ENCODE measurements at regions not wholly inside any gene's neighbourhood (a gene's known extent, or its start where the extent isn't known, plus 50 kb on each side); places are given as distances from the start of the nearest gene placed in this dataset.

DNA sequence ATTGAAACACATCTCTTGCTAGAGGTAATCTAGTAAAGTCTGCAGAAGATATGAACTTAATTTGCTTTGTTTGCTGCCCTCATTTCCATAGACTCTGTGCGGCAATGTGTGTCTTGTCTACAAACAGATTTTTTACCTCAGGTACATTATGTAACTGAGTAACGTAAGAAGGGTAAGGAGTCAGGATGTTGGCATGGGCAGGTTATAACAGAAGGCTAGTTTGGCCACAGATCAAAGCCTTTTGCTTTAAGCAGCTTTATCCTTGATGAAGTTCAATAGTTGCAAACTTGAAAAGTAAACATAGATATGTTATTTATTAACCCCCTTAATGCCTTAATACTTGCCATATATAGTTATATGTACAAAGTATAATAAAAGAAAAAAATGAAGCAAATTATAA, 391.6 kb upstream of the FKBP1C start:
- Histone ChIP-seq H3K4me2 (no peak overlapping the region), H3K4me3 (IDR thresholded peaks at IDR 0.05; ENCODE audit: insufficient read depth, low read depth, low read length) (no peak overlapping the region), H3K9ac (no peak overlapping the region), H3K4me1 (ENCODE audit: low read depth, poor library complexity, severe bottlenecking) (no peaks in the 10 kb centered on the region), H3K79me2 (ENCODE audit: insufficient read depth, low read depth) (no peaks in the 10 kb centered on the region), H3K36me3 (ENCODE audit: insufficient read depth) (no peaks in the 10 kb centered on the region), H3K27me3 (ENCODE audit: insufficient read depth, low read depth) (no peaks in the 10 kb centered on the region), H4K20me1 (ENCODE audit: insufficient read depth) (no peaks in the 10 kb centered on the region), H3K27ac (no peak overlapping the region), H2AFZ (ENCODE audit: low read depth) (no peak overlapping the region)
- TF ChIP-seq, protein P1, sequence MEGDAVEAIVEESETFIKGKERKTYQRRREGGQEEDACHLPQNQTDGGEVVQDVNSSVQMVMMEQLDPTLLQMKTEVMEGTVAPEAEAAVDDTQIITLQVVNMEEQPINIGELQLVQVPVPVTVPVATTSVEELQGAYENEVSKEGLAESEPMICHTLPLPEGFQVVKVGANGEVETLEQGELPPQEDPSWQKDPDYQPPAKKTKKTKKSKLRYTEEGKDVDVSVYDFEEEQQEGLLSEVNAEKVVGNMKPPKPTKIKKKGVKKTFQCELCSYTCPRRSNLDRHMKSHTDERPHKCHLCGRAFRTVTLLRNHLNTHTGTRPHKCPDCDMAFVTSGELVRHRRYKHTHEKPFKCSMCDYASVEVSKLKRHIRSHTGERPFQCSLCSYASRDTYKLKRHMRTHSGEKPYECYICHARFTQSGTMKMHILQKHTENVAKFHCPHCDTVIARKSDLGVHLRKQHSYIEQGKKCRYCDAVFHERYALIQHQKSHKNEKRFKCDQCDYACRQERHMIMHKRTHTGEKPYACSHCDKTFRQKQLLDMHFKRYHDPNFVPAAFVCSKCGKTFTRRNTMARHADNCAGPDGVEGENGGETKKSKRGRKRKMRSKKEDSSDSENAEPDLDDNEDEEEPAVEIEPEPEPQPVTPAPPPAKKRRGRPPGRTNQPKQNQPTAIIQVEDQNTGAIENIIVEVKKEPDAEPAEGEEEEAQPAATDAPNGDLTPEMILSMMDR (conservative IDR thresholded peaks at IDR 0.05; ENCODE audit: low read depth, low read length): no peak

DNA sequence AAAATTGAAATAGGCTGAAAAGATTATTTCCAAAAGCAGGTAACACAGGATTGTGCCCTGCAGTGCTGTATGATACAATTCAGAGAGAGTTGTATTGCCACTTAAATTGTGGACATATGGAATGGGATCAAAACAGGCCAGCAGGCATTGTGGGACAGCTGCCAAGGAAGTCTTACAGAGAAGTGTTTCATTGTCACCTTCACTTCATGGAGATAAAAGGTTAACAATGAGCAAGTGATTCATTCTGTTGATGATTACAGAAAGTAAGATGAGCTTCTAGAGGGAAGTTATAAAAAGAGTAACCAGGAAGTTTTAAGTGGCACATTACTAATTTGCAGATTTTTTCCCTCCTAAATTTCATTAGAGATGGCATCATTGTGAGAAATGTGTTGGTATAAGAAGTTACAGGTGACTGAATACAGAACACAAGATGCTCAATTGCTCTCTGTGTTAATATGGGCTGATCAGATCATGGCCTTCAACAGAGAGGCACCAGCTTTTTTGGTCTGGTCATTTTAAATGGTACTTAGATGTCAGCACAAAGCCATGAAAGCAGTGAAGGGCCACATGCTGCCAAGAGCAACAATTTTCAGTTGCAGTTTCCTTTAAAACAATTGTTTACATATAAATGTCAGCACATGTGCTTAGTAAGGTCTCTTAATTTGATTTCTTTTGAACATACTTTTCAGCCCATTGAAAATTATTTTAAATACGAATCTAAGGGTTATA, 402.5 kb upstream of the FKBP1C start:
- H3K27ac ChIP-seq: no peak overlapping the region
- TF ChIP-seq, protein P1 (conservative IDR thresholded peaks at IDR 0.05; ENCODE audit: low read depth, low read length): no peak
- H3K9ac ChIP-seq: no peak overlapping the region
- H3K4me2 ChIP-seq: no peak overlapping the region
- no peaks in the 10 kb centered on the region for H3K79me2 ChIP-seq (ENCODE audit: insufficient read depth, low read depth)
- no peaks in the 10 kb centered on the region for H3K27me3 ChIP-seq (ENCODE audit: insufficient read depth, low read depth)
- H3K4me3 ChIP-seq (IDR thresholded peaks at IDR 0.05; ENCODE audit: insufficient read depth, low read depth, low read length): no peak overlapping the region
- H3K36me3 ChIP-seq (ENCODE audit: insufficient read depth): no peaks in the 10 kb centered on the region
- no peaks in the 10 kb centered on the region for H3K4me1 ChIP-seq (ENCODE audit: low read depth, poor library complexity, severe bottlenecking)
- H2AFZ ChIP-seq (ENCODE audit: low read depth): no peak overlapping the region
- H4K20me1 ChIP-seq (ENCODE audit: insufficient read depth): no peaks in the 10 kb centered on the region

DNA sequence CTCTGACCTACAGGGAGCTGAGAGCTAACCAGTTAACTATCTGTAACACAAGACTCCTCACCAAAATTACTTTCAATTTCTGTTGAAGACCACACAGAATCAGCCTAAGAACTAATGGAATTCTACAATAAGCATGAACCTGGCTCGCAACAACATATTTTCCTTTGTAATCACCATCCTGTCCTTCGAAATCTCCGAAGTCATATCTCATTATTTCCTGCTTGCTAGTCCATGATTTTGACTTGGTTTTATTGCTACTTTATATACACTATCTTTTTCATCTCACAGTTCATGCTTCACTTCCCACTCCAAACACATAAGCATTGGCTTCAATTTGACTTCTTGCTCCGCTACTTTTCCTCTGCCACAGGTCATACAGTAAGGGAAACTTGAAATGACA, 405.8 kb upstream of the FKBP1C start:
- no peaks in the 10 kb centered on the region for H4K20me1 ChIP-seq (ENCODE audit: insufficient read depth)
- H3K36me3 ChIP-seq (ENCODE audit: insufficient read depth): no peaks in the 10 kb centered on the region
- TF ChIP-seq, protein P1 (conservative IDR thresholded peaks at IDR 0.05; ENCODE audit: low read depth, low read length): no peak
- no peak overlapping the region for H3K9ac ChIP-seq
- no peak overlapping the region for H3K27ac ChIP-seq
- H3K4me3 ChIP-seq (IDR thresholded peaks at IDR 0.05; ENCODE audit: insufficient read depth, low read depth, low read length): no peak overlapping the region
- no peak overlapping the region for H3K4me2 ChIP-seq
- H3K27me3 ChIP-seq (ENCODE audit: insufficient read depth, low read depth): no peaks in the 10 kb centered on the region
- no peak overlapping the region for H2AFZ ChIP-seq (ENCODE audit: low read depth)
- H3K4me1 ChIP-seq (ENCODE audit: low read depth, poor library complexity, severe bottlenecking): no peaks in the 10 kb centered on the region
- no peaks in the 10 kb centered on the region for H3K79me2 ChIP-seq (ENCODE audit: insufficient read depth, low read depth)

DNA sequence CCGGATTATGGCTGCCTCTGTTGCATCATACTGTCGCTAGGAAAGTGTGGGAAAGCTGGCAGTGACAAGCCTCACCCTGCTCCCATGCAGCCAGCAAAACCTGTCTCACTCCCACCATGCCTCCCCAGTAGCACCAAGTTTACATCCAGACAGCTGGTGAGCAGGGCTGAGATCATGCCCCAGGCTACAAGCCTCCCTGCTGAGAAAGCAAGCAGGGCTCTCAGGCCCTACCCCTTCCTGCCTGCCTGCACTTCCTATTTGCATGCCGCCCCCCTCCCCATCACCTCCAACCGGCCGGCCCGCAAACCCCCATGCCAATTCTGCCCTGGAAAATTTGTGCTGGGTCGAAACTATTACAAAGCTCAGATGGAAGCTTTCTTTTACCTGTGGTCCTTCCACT, 408.2 kb upstream of the FKBP1C start:
- TF ChIP-seq, protein P1 (conservative IDR thresholded peaks at IDR 0.05; ENCODE audit: low read depth, low read length): no peak
- Histone ChIP-seq H3K4me2 (no peak overlapping the region), H2AFZ (ENCODE audit: low read depth) (no peak overlapping the region), H3K4me3 (IDR thresholded peaks at IDR 0.05; ENCODE audit: insufficient read depth, low read depth, low read length) (no peak overlapping the region), H3K27ac (no peak overlapping the region), H3K79me2 (ENCODE audit: insufficient read depth, low read depth) (no peaks in the 10 kb centered on the region), H3K27me3 (ENCODE audit: insufficient read depth, low read depth) (no peaks in the 10 kb centered on the region), H3K9ac (no peak overlapping the region), H3K36me3 (ENCODE audit: insufficient read depth) (no peaks in the 10 kb centered on the region), H4K20me1 (ENCODE audit: insufficient read depth) (no peaks in the 10 kb centered on the region), H3K4me1 (ENCODE audit: low read depth, poor library complexity, severe bottlenecking) (no peaks in the 10 kb centered on the region)
